OCI-M2 (cell line): ENCODE measurements at regions not wholly inside any gene's neighbourhood (a gene's known extent, or its start where the extent isn't known, plus 50 kb on each side); places are given as distances from the start of the nearest gene placed in this dataset.
"Not testable (repeated sequence)": the region's sequence is repeated elsewhere in the genome, so short reads cannot be mapped to it uniquely, and the experiment has no call there.

ENCODE experiments used
- DNase-seq: peaks from one replicate; lab custom pipeline; 2025; ENCODE audit not compliant: unreplicated experiment; lab: John Stamatoyannopoulos, UW

- no peak for DNase-seq
These were observed 89.0 kb upstream of the SERTAD2 start for GRCh38 chr2:64742678-64743077.

GRCh38 chr2:64743739-64744330, 90.1 kb upstream of the SERTAD2 start:
- no peak for DNase-seq

- DNase-seq: no peak
These were observed 91.8 kb upstream of the SERTAD2 start for GRCh38 chr2:64745562-64745961.

GRCh38 chr2:64747690-64748091, 94.0 kb upstream of the SERTAD2 start:
- not testable (repeated sequence) for DNase-seq

GRCh38 chr2:64748147-64748546, 94.4 kb upstream of the SERTAD2 start:
- DNase-seq: no peak

GRCh38 chr2:64748561-64748960, 94.8 kb upstream of the SERTAD2 start:
- DNase-seq: no peak

- no peak for DNase-seq
These were observed 95.7 kb upstream of the SERTAD2 start for GRCh38 chr2:64749446-64749845.

GRCh38 chr2:64750001-64750816, 96.5 kb upstream of the SERTAD2 start:
- DNase-seq: no peak

GRCh38 chr2:64750817-64751285, 97.1 kb upstream of the SERTAD2 start:
- peak; percentile 84 for DNase-seq

- peak; percentile 71 for DNase-seq
These were observed 97.9 kb upstream of the SERTAD2 start for GRCh38 chr2:64751286-64752260.

GRCh38 chr2:64753399-64753798, 99.7 kb upstream of the SERTAD2 start:
- DNase-seq: no peak

GRCh38 chr2:64754570-64754969, 100.9 kb upstream of the SERTAD2 start:
- no peak for DNase-seq

- DNase-seq: no peak
These were observed 103.4 kb upstream of the SERTAD2 start for GRCh38 chr2:64757126-64757525.

- DNase-seq: no peak
These were observed 106.4 kb upstream of the SERTAD2 start for GRCh38 chr2:64760128-64760527.

- DNase-seq: no peak
These were observed 108.7 kb upstream of the SERTAD2 start for GRCh38 chr2:64762301-64762997.

GRCh38 chr2:64763126-64763525, 109.4 kb upstream of the SERTAD2 start:
- DNase-seq: no peak

- no peak for DNase-seq
These were observed 111.6 kb upstream of the SERTAD2 start for GRCh38 chr2:64765160-64765805.

- DNase-seq: no peak
These were observed 113.3 kb upstream of the SERTAD2 start for GRCh38 chr2:64766841-64767669.
